Type B pancreatic cell (in vitro differentiated cells): ENCODE measurements at regions not wholly inside any gene's neighbourhood (a gene's known extent, or its start where the extent isn't known, plus 50 kb on each side); places are given as distances from the start of the nearest gene placed in this dataset.

Source experiments
- DNase-seq: peaks from one replicate; pipeline ENCODE4 v3.0.0; 2021; ENCODE audit warnings: mixed read lengths; ENCODE audit not compliant: unreplicated experiment; ENCODE audit errors: extremely low spot score
- H3K27ac Mint-ChIP-seq: 2 replicates; pipeline ENCODE4 v1.8.0; 2021; ENCODE audit warnings: mild to moderate bottlenecking, mixed read lengths
- H3K27me3 Mint-ChIP-seq: 2 replicates; pipeline ENCODE4 v1.8.0; 2021; ENCODE audit warnings: mixed read lengths
- H3K36me3 Mint-ChIP-seq: 2 replicates; pipeline ENCODE4 v1.8.0; 2021; ENCODE audit warnings: mixed read lengths
- H3K4me1 Mint-ChIP-seq: one replicate; pipeline ENCODE4 v1.8.0; 2021; ENCODE audit warnings: mixed read lengths; ENCODE audit not compliant: unreplicated experiment
- H3K4me3 Mint-ChIP-seq: 2 replicates; pipeline ENCODE4 v1.8.0; 2021; ENCODE audit warnings: mild to moderate bottlenecking, mixed read lengths
- H3K9me3 Mint-ChIP-seq: 2 replicates; pipeline ENCODE4 v1.8.0; 2021; ENCODE audit warnings: mixed read lengths
- CTCF ChIP-seq: fragments of 200-600 bp; sonication (generic); conservative IDR thresholded peaks from 2 replicates; pipeline ENCODE4 v1.5.0; 2021; ENCODE audit warnings: antibody characterized with exemption, mild to moderate bottlenecking

- H3K36me3 Mint-ChIP-seq, result no peaks in the 10 kb centered on the region
- no peak for TF ChIP-seq CTCF
- H3K4me3 Mint-ChIP-seq, result no peak overlapping the region
- no peaks in the 10 kb centered on the region for H3K27me3 Mint-ChIP-seq
- no peak overlapping the region for H3K27ac Mint-ChIP-seq
- peaks cover 43% of the 10 kb centered on the region for H3K4me1 Mint-ChIP-seq
- no peaks in the 10 kb centered on the region for H3K9me3 Mint-ChIP-seq
- no peak for DNase-seq
These were observed 220.1 kb upstream of the GSE1 start for GRCh38 chr16:85392756-85393673.

GRCh38 chr16:85393674-85394451 lies 219.3 kb upstream of the GSE1 start:
- Mint-ChIP-seq H3K27ac (no peak overlapping the region), H3K9me3 (no peaks in the 10 kb centered on the region), H3K4me3 (no peak overlapping the region), H3K36me3 (no peaks in the 10 kb centered on the region), H3K4me1 (peaks cover 50% of the 10 kb centered on the region), H3K27me3 (no peaks in the 10 kb centered on the region)
- DNase-seq, result no peak
- TF ChIP-seq CTCF, result peak; percentile 95

- H3K27me3 Mint-ChIP-seq, result no peaks in the 10 kb centered on the region
- H3K9me3 Mint-ChIP-seq, result no peaks in the 10 kb centered on the region
- no peak for DNase-seq
- peak overlapping the region; percentile 25 for H3K27ac Mint-ChIP-seq
- H3K4me1 Mint-ChIP-seq, result peaks cover 50% of the 10 kb centered on the region
- H3K4me3 Mint-ChIP-seq, result peak overlapping the region; percentile 0
- no peak for TF ChIP-seq CTCF
- no peaks in the 10 kb centered on the region for H3K36me3 Mint-ChIP-seq
These were observed 218.5 kb upstream of the GSE1 start for GRCh38 chr16:85394456-85395206.

GRCh38 chr16:85395207-85395912 lies 217.8 kb upstream of the GSE1 start:
- Mint-ChIP-seq H3K27me3 (no peaks in the 10 kb centered on the region), H3K27ac (peak overlapping the region; percentile 31), H3K4me1 (peaks cover 45% of the 10 kb centered on the region), H3K36me3 (no peaks in the 10 kb centered on the region), H3K4me3 (peak overlapping the region; percentile 0), H3K9me3 (no peaks in the 10 kb centered on the region)
- no peak for TF ChIP-seq CTCF
- no peak for DNase-seq
